Neural progenitor cell (in vitro differentiated cells): ENCODE measurements at regions not wholly inside any gene's neighbourhood (a gene's known extent, or its start where the extent isn't known, plus 50 kb on each side); places are given as distances from the start of the nearest gene placed in this dataset.
"Not testable (repeated sequence)": the region's sequence is repeated elsewhere in the genome, so short reads cannot be mapped to it uniquely, and the experiment has no call there.

Source experiments
- EZH2 ChIP-seq: fragments of 200-600 bp; sonication (generic); IDR thresholded peaks from 2 replicates; pipeline ENCODE4 v1.6.1; 2017; ENCODE audit warnings: antibody characterized with exemption, mild to moderate bottlenecking, moderate library complexity
- EZH2phosphoT487 ChIP-seq: fragments of 200-600 bp; sonication (generic); IDR thresholded peaks from 2 replicates; pipeline ENCODE4 v1.6.1; 2017; ENCODE audit warnings: antibody characterized with exemption
- TF ChIP-seq, protein P1 (sequence below): fragments of 200-600 bp; sonication (generic); IDR thresholded peaks from 2 replicates; pipeline ENCODE4 v1.5.1; 2017; ENCODE audit warnings: antibody characterized with exemption, mild to moderate bottlenecking

GRCh38 chr9:41033360-41033759, 95.1 kb downstream of the FOXD4L6 start:
- TF ChIP-seq, protein P1, sequence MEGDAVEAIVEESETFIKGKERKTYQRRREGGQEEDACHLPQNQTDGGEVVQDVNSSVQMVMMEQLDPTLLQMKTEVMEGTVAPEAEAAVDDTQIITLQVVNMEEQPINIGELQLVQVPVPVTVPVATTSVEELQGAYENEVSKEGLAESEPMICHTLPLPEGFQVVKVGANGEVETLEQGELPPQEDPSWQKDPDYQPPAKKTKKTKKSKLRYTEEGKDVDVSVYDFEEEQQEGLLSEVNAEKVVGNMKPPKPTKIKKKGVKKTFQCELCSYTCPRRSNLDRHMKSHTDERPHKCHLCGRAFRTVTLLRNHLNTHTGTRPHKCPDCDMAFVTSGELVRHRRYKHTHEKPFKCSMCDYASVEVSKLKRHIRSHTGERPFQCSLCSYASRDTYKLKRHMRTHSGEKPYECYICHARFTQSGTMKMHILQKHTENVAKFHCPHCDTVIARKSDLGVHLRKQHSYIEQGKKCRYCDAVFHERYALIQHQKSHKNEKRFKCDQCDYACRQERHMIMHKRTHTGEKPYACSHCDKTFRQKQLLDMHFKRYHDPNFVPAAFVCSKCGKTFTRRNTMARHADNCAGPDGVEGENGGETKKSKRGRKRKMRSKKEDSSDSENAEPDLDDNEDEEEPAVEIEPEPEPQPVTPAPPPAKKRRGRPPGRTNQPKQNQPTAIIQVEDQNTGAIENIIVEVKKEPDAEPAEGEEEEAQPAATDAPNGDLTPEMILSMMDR: not testable (repeated sequence)
- not testable (repeated sequence) for TF ChIP-seq EZH2, EZH2phosphoT487
